Spleen (tissue), 7 donors: ENCODE measurements at regions not wholly inside any gene's neighbourhood (a gene's known extent, or its start where the extent isn't known, plus 50 kb on each side); places are given as distances from the start of the nearest gene placed in this dataset.

Source experiments
- POLR2A ChIP-seq, 3 donors: fragments of 450-650 bp; IDR thresholded peaks; one replicate each; pipeline ENCODE4 v1.5.1; 2017; ENCODE audit warnings: antibody characterized with exemption in 3 of 3, mild to moderate bottlenecking in 1 of 3
- POLR2AphosphoS5 ChIP-seq, 3 donors: sonication (generic); formaldehyde crosslinking; IDR thresholded peaks; one replicate each; pipeline ENCODE4 v1.5.1; 2017; ENCODE audit warnings: antibody characterized with exemption in 3 of 3
- TF ChIP-seq, protein P1 (sequence below), 11 experiments: fragments of 200-600 bp in 7 of 11; fragments of 450-650 bp in 4 of 11; sonication (generic) in 4 of 11; IDR thresholded peaks in 8 of 11; conservative IDR thresholded peaks in 3 of 11; 1 replicate in 7 of 11; 2 replicates in 4 of 11; pipeline versions ENCODE4 v1.4.0 to v1.8.0; 2016 to 2021; ENCODE audit warnings: antibody characterized with exemption in 11 of 11, inconsistent platforms in 4 of 11, mild to moderate bottlenecking in 1 of 11
- donor health status: DM: no; HTN: no; CAD: no; lungs with moderate emphysema.
- donor health status: DM: no; HTN: no; CAD: no.
- donor health status: DM: no; HTN: no; CAD: no.

DNA sequence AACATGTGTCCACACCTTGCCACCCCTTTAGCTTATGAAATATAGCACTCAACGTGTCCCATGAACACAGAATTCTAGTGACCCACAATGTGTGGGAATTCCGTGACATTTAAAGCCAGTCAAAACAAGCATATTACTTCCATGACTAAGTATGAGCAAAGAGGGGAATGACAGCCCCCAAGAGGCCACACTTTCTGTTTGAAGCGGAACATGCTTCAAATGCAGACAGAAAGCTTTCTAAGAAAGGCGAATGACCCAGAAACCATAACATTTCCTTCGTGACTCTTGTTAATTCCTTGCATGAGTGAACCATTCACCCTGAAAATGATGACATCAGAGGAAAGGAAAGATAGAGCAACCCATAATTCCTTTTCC is 122.0 kb upstream of the FNDC3A start:
- TF ChIP-seq, protein P1, sequence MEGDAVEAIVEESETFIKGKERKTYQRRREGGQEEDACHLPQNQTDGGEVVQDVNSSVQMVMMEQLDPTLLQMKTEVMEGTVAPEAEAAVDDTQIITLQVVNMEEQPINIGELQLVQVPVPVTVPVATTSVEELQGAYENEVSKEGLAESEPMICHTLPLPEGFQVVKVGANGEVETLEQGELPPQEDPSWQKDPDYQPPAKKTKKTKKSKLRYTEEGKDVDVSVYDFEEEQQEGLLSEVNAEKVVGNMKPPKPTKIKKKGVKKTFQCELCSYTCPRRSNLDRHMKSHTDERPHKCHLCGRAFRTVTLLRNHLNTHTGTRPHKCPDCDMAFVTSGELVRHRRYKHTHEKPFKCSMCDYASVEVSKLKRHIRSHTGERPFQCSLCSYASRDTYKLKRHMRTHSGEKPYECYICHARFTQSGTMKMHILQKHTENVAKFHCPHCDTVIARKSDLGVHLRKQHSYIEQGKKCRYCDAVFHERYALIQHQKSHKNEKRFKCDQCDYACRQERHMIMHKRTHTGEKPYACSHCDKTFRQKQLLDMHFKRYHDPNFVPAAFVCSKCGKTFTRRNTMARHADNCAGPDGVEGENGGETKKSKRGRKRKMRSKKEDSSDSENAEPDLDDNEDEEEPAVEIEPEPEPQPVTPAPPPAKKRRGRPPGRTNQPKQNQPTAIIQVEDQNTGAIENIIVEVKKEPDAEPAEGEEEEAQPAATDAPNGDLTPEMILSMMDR (IDR thresholded peaks at IDR 0.05 in 8 of 11, conservative IDR thresholded peaks at IDR 0.05 in 3 of 11): no peak
- no peak for TF ChIP-seq POLR2A (IDR thresholded peaks at IDR 0.05)
- TF ChIP-seq POLR2AphosphoS5 (IDR thresholded peaks at IDR 0.05): no peak
